Left cardiac atrium (tissue), 4 donors: ENCODE measurements at regions not wholly inside any gene's neighbourhood (a gene's known extent, or its start where the extent isn't known, plus 50 kb on each side); places are given as distances from the start of the nearest gene placed in this dataset.

Source experiments
- ATAC-seq, 2 donors: fragments of 200-7000 bp; cut with Tn5 transposase; one replicate each; pipeline ENCODE4 v1.9.1; 2020; ENCODE audit warnings: mild to moderate bottlenecking in 2 of 2, moderate library complexity in 2 of 2
- DNase-seq: peaks from one replicate; pipeline ENCODE4 v3.0.0-alpha.2; 2020
- intact Hi-C, 2 donors: fragments of 100-400 bp; cut with DNase I; formaldehyde crosslinking; loops; one replicate each; pipeline versions ENCODE4 v1.14.1 to v1.15.1; 2022 to 2023
- donor health status: DM: no; HTN: yes; CAD: no.
- donor health status: DM: no; HTN: yes; CAD: no; lungs with severe emphysema.
- donor health status: DM: yes; HTN: yes; CAD: no.
- donor health status: Dilated cardiomyopathy.

- DNase-seq = no peak
- ATAC-seq = peak in 1 of 2 donors; percentile 53
- intact Hi-C loops = no loop called here
Measured at GRCh38 chr18:29154196-29154757, 977.3 kb upstream of the CDH2 start.

GRCh38 chr18:29153091-29153490 is 976.2 kb upstream of the CDH2 start:
- DNase-seq (no peak), ATAC-seq (peak in 1 of 2 donors; percentile 26)
- intact Hi-C loops = no loop called here

GRCh38 chr18:29147944-29148343 is 971.0 kb upstream of the CDH2 start:
- intact Hi-C loops = no loop called here
- DNase-seq (no peak), ATAC-seq (peak in 1 of 2 donors; percentile 67)

GRCh38 chr18:29146068-29146467 is 969.1 kb upstream of the CDH2 start:
- DNase-seq (no peak), ATAC-seq (peak; percentile 36 to 74)
- intact Hi-C loops = no loop called here

GRCh38 chr18:29140590-29140989 is 963.7 kb upstream of the CDH2 start:
- DNase-seq (no peak), ATAC-seq (no peak)
- intact Hi-C loops = no loop called here

- DNase-seq = no peak
- intact Hi-C loops = no loop called here
- no peak for ATAC-seq
Measured at GRCh38 chr18:29137773-29138495, 961.0 kb upstream of the CDH2 start.

GRCh38 chr18:29123706-29124530 is 947.0 kb upstream of the CDH2 start:
- intact Hi-C loops = no loop called here
- DNase-seq = no peak
- no peak for ATAC-seq

GRCh38 chr18:29104671-29105070 is 927.7 kb upstream of the CDH2 start:
- no peak for DNase-seq
- no peak for ATAC-seq
- intact Hi-C loops = no loop called here

GRCh38 chr18:29104227-29104626 is 927.3 kb upstream of the CDH2 start:
- no peak for DNase-seq
- intact Hi-C loops = no loop called here
- no peak for ATAC-seq

GRCh38 chr18:29096079-29096770 is 919.3 kb upstream of the CDH2 start:
- DNase-seq (no peak), ATAC-seq (no peak)
- intact Hi-C loops = no loop called here

- intact Hi-C loops = no loop called here
- no peak for ATAC-seq
- no peak for DNase-seq
Measured at GRCh38 chr18:29087616-29088246, 910.8 kb upstream of the CDH2 start.

- no peak for DNase-seq
- no peak for ATAC-seq
- intact Hi-C loops = no loop called here
Measured at GRCh38 chr18:29084120-29084519, 907.2 kb upstream of the CDH2 start.

GRCh38 chr18:29083545-29083944 is 906.6 kb upstream of the CDH2 start:
- DNase-seq (no peak), ATAC-seq (peak; percentile 67 to 72)
- intact Hi-C loops = no loop called here

- intact Hi-C loops = no loop called here
- DNase-seq (no peak), ATAC-seq (no peak)
Measured at GRCh38 chr18:29080946-29081345, 904.0 kb upstream of the CDH2 start.

GRCh38 chr18:29078273-29078672 is 901.3 kb upstream of the CDH2 start:
- peak; percentile 26 for DNase-seq
- intact Hi-C loops = no loop called here
- no peak for ATAC-seq

GRCh38 chr18:29077344-29077743 is 900.4 kb upstream of the CDH2 start:
- intact Hi-C loops = no loop called here
- no peak for ATAC-seq
- DNase-seq = no peak

- DNase-seq = no peak
- intact Hi-C loops = no loop called here
- ATAC-seq = no peak
Measured at GRCh38 chr18:29076645-29077044, 899.7 kb upstream of the CDH2 start.

GRCh38 chr18:29074147-29074546 is 897.2 kb upstream of the CDH2 start:
- no peak for DNase-seq
- intact Hi-C loops = no loop called here
- ATAC-seq = no peak

GRCh38 chr18:29071869-29072268 is 894.9 kb upstream of the CDH2 start:
- intact Hi-C loops = no loop called here
- DNase-seq (no peak), ATAC-seq (no peak)
